GM23338 (cell line): ENCODE measurements at regions not wholly inside any gene's neighbourhood (a gene's known extent, or its start where the extent isn't known, plus 50 kb on each side); places are given as distances from the start of the nearest gene placed in this dataset.

Experiments
- CREB1 ChIP-seq: fragments of 250-450 bp; sonication (Bioruptor Pico); IDR thresholded peaks from 2 replicates; pipeline ENCODE4 v1.5.0; 2020; ENCODE audit warnings: low read depth, mild to moderate bottlenecking, moderate library complexity
- ETS1 ChIP-seq: IDR thresholded peaks from 2 replicates; pipeline ENCODE4 v1.6.1; 2016; ENCODE audit warnings: antibody characterized with exemption
- EZH2 ChIP-seq: fragments of 200-600 bp; sonication (generic); IDR thresholded peaks from one replicate; pipeline ENCODE4 v1.8.0; 2017; ENCODE audit warnings: antibody characterized with exemption, mild to moderate bottlenecking, low read depth; ENCODE audit not compliant: unreplicated experiment
- EZH2phosphoT487 ChIP-seq: fragments of 200-600 bp; sonication (generic); IDR thresholded peaks from one replicate; pipeline ENCODE4 v1.8.1; 2018; ENCODE audit warnings: antibody characterized with exemption; ENCODE audit not compliant: unreplicated experiment
- NANOG ChIP-seq: IDR thresholded peaks from 2 replicates; pipeline ENCODE4 v1.6.1; 2016; ENCODE audit warnings: antibody characterized with exemption, borderline replicate concordance
- POLR2AphosphoS5 ChIP-seq: IDR thresholded peaks from 2 replicates; pipeline ENCODE4 v1.6.1; 2016; ENCODE audit warnings: antibody characterized with exemption, low read depth
- REST ChIP-seq: IDR thresholded peaks from one replicate; pipeline ENCODE4 v1.6.1; 2018; ENCODE audit warnings: antibody characterized with exemption; ENCODE audit not compliant: unreplicated experiment
- STAT1 ChIP-seq: IDR thresholded peaks from one replicate; pipeline ENCODE4 v1.6.1; 2016; ENCODE audit warnings: antibody characterized with exemption; ENCODE audit not compliant: unreplicated experiment
- ZNF462 ChIP-seq: fragments of 250-450 bp; sonication (Bioruptor Pico); IDR thresholded peaks from 2 replicates; pipeline ENCODE4 v1.5.0; 2020; ENCODE audit warnings: mild to moderate bottlenecking, moderate library complexity
- TF ChIP-seq, protein P1 (sequence below), 2 experiments: fragments of 200-600 bp in 1 of 2; sonication (generic) in 1 of 2; conservative IDR thresholded peaks; 2 replicates each; pipeline versions ENCODE4 v1.5.1 to v1.6.1; 2016 to 2017; ENCODE audit warnings: antibody characterized with exemption in 2 of 2, low read depth in 2 of 2, mild to moderate bottlenecking in 2 of 2, moderate library complexity in 1 of 2

- TF ChIP-seq, protein P1, sequence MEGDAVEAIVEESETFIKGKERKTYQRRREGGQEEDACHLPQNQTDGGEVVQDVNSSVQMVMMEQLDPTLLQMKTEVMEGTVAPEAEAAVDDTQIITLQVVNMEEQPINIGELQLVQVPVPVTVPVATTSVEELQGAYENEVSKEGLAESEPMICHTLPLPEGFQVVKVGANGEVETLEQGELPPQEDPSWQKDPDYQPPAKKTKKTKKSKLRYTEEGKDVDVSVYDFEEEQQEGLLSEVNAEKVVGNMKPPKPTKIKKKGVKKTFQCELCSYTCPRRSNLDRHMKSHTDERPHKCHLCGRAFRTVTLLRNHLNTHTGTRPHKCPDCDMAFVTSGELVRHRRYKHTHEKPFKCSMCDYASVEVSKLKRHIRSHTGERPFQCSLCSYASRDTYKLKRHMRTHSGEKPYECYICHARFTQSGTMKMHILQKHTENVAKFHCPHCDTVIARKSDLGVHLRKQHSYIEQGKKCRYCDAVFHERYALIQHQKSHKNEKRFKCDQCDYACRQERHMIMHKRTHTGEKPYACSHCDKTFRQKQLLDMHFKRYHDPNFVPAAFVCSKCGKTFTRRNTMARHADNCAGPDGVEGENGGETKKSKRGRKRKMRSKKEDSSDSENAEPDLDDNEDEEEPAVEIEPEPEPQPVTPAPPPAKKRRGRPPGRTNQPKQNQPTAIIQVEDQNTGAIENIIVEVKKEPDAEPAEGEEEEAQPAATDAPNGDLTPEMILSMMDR (conservative IDR thresholded peaks at IDR 0.05; ENCODE audit: low read depth in 2 of 2) = no peak
- TF ChIP-seq POLR2AphosphoS5 (no peak), EZH2 (no peak), EZH2phosphoT487 (no peak), ZNF462 (CRISPR knock-in tag) (no peak), ETS1 (no peak), REST (no peak), CREB1 (CRISPR knock-in tag) (no peak), NANOG (no peak), STAT1 (no peak)
These were observed 65.6 kb upstream of the KCTD3 start for GRCh38 chr1:215501496-215501895.
